Kidney (tissue), 13 donors: ENCODE measurements at regions not wholly inside any gene's neighbourhood (a gene's known extent, or its start where the extent isn't known, plus 50 kb on each side); places are given as distances from the start of the nearest gene placed in this dataset.
"Not testable (repeated sequence)": the region's sequence is repeated elsewhere in the genome, so short reads cannot be mapped to it uniquely, and the experiment has no call there.

ENCODE experiments used
- DNase-seq, 5 donors: peaks; one replicate each; pipeline ENCODE4 v3.0.0-alpha.2; 2013 to 2020
- FAIRE-seq: peaks from 2 replicates; lab custom pipeline; 2012; peaks lifted over from hg19 to GRCh38; lab: Jason Lieb, UNC
- H3K27ac ChIP-seq, 2 donors: one replicate each; pipeline ENCODE4 v1.7.0; 2013; ENCODE audit warnings: low read depth in 2 of 2, low read length in 2 of 2, inconsistent platforms in 1 of 2
- H3K27me3 ChIP-seq: one replicate; pipeline ENCODE4 v1.7.1; 2013; ENCODE audit warnings: low read length, inconsistent platforms; ENCODE audit not compliant: control insufficient read depth, insufficient read depth
- H3K36me3 ChIP-seq, 3 donors: one replicate each; pipeline versions ENCODE4 v1.7.0 to v1.7.1; 2013; ENCODE audit warnings: low read length in 3 of 3, control low read depth in 1 of 3, inconsistent platforms in 1 of 3; ENCODE audit not compliant: insufficient read depth in 3 of 3, control insufficient read depth in 2 of 3
- H3K4me1 ChIP-seq, 3 donors: one replicate each; pipeline versions ENCODE4 v1.7.0 to v1.7.1; 2013; ENCODE audit warnings: low read length in 3 of 3, inconsistent platforms in 1 of 3, low read depth in 1 of 3; ENCODE audit not compliant: control insufficient read depth in 2 of 3, insufficient read depth in 2 of 3
- H3K4me3 ChIP-seq, 3 donors: one replicate each; pipeline versions ENCODE4 v1.7.0 to v1.8.1; 2013; ENCODE audit warnings: low read length in 3 of 3, control low read depth in 1 of 3, inconsistent platforms in 1 of 3
- H3K9ac ChIP-seq, 3 donors: one replicate each; pipeline versions ENCODE4 v1.7.0 to v1.7.1; 2013; ENCODE audit warnings: low read length in 3 of 3, control low read depth in 1 of 3, inconsistent platforms in 1 of 3
- H3K9me3 ChIP-seq, 3 donors: one replicate each; pipeline versions ENCODE4 v1.7.0 to v1.7.1; 2013; ENCODE audit warnings: low read length in 3 of 3, control low read depth in 1 of 3, inconsistent platforms in 1 of 3; ENCODE audit not compliant: control insufficient read depth in 2 of 3, insufficient read depth in 1 of 3
- CTCF ChIP-seq: IDR thresholded peaks from 3 replicates; pipeline ENCODE4 v1.5.1; 2012; ENCODE audit warnings: mild to moderate bottlenecking, moderate library complexity, borderline replicate concordance; ENCODE audit not compliant: insufficient read depth; ENCODE audit errors: extremely low read depth
- intact Hi-C: fragments of 100-400 bp; cut with DNase I; formaldehyde crosslinking; loops from one replicate; pipeline ENCODE4 v1.11.1; 2022
- donor health status: control.
- donor health status: control.
- donor health status: control.
- donor health status: control.
- donor health status: control.
- donor health status: DM: yes; HTN: yes; CAD: no.
- donor health status: Normal renal cell carcinoma (clear cell type).

- Histone ChIP-seq H3K27me3 (no peaks in the 10 kb centered on the region), H3K27ac (no peak overlapping the region), H3K9ac (no peak overlapping the region), H3K4me3 (no peak overlapping the region), H3K9me3 (no peaks in the 10 kb centered on the region), H3K4me1 (no peaks in the 10 kb centered on the region), H3K36me3 (no peaks in the 10 kb centered on the region)
- FAIRE-seq (no peak), DNase-seq (no peak)
- TF ChIP-seq CTCF: no peak
- intact Hi-C loops: no loop called here
These were observed 1047.3 kb upstream of the SEMA6A start for GRCh38 chr5:117621921-117622320.

- Histone ChIP-seq H3K36me3 (no peaks in the 10 kb centered on the region), H3K4me3 (no peak overlapping the region), H3K9ac (no peak overlapping the region), H3K9me3 (no peaks in the 10 kb centered on the region), H3K27me3 (no peaks in the 10 kb centered on the region), H3K27ac (no peak overlapping the region), H3K4me1 (no peaks in the 10 kb centered on the region)
- DNase-seq (no peak), FAIRE-seq (no peak)
- no peak for TF ChIP-seq CTCF
- intact Hi-C loops: no loop called here
These were observed 1040.6 kb upstream of the SEMA6A start for GRCh38 chr5:117615226-117615625.

GRCh38 chr5:117614408-117614807, 1039.8 kb upstream of the SEMA6A start:
- FAIRE-seq: no peak
- Histone ChIP-seq H3K9ac (no peak overlapping the region), H3K4me3 (no peak overlapping the region), H3K36me3 (no peaks in the 10 kb centered on the region), H3K27me3 (no peaks in the 10 kb centered on the region), H3K27ac (no peak overlapping the region), H3K9me3 (no peaks in the 10 kb centered on the region), H3K4me1 (no peaks in the 10 kb centered on the region)
- TF ChIP-seq CTCF: no peak
- intact Hi-C loops: no loop called here
- no peak for DNase-seq

GRCh38 chr5:117604845-117605244, 1030.2 kb upstream of the SEMA6A start:
- intact Hi-C loops: no loop called here

GRCh38 chr5:117599811-117600210, 1025.2 kb upstream of the SEMA6A start:
- intact Hi-C loops, FAIRE-seq, DNase-seq, H3K4me3 ChIP-seq, H3K27ac ChIP-seq, H3K27me3 ChIP-seq, H3K9ac ChIP-seq, H3K4me1 ChIP-seq, H3K36me3 ChIP-seq, H3K9me3 ChIP-seq: not testable (repeated sequence)

More at GRCh38 chr5:117604845-117605244, 1030.2 kb upstream of the SEMA6A start:
- TF ChIP-seq CTCF: no peak
- H3K27ac ChIP-seq: no peak overlapping the region
- no peaks in the 10 kb centered on the region for H3K4me1 ChIP-seq
- no peaks in the 10 kb centered on the region for H3K9me3 ChIP-seq
- H3K9ac ChIP-seq: no peak overlapping the region
- no peak for FAIRE-seq
- H3K4me3 ChIP-seq: no peak overlapping the region
- no peaks in the 10 kb centered on the region for H3K36me3 ChIP-seq
- DNase-seq: no peak
- no peaks in the 10 kb centered on the region for H3K27me3 ChIP-seq
